ENCODE measurements at regions not wholly inside any gene's neighbourhood (a gene's known extent, or its start where the extent isn't known, plus 50 kb on each side); places are given as distances from the start of the nearest gene placed in this dataset.
"Not testable (repeated sequence)": the region's sequence is repeated elsewhere in the genome, so short reads cannot be mapped to it uniquely, and the experiment has no call there.

DNA sequence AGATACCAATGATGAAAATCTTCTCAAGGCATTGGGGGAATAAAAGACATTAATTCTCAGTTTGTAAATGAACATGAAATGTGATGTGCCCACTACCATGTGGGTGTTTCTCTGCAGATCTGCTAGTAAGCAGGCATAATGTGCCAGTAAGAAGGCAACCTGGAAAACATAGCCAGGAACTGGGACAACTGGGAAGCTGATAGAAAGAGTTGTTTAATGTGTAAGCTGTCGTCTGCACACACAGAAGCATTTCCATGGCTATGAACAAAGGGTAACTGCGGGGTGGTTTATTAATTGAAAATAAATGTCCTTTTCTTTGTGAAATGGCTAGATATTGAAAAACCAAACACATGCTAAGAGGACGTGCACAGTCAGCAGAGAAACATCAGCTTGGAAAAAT, 52.0 kb downstream of the ZC3H11B start:
- DNase-seq (ENCODE audit: low read depth): no peak

DNA sequence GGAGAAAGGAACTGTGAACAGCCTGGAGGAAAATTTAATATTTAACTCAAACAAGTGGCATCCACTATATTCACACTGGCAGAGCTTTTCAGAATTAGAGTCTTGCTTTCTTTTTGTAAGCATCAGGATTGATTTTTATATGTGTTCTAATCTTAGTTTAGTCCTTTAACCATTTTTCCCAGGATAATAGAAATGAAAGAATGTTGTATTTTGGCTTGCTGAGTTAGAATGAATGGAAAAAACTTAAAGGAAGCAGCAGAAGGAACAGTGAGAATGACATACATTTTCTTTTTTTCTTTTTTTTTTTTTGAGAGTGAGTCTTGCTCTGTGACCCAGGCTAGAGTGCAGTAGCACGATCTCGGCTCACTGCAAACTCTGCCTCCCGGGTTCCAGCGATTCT, 53.0 kb downstream of the ZC3H11B start:
- no peak for DNase-seq (ENCODE audit: low read depth)

GRCh38 chr1:219555806-219556205, 57.1 kb downstream of the ZC3H11B start:
- no peak for DNase-seq (ENCODE audit: low read depth)

GRCh38 chr1:219555031-219555692, 57.7 kb downstream of the ZC3H11B start:
- no peak for DNase-seq (ENCODE audit: low read depth)

- DNase-seq (ENCODE audit: low read depth): no peak
Measured at GRCh38 chr1:219553934-219554502, 58.9 kb downstream of the ZC3H11B start.

GRCh38 chr1:219550201-219550600, 62.7 kb downstream of the ZC3H11B start:
- DNase-seq (ENCODE audit: low read depth): no peak

DNA sequence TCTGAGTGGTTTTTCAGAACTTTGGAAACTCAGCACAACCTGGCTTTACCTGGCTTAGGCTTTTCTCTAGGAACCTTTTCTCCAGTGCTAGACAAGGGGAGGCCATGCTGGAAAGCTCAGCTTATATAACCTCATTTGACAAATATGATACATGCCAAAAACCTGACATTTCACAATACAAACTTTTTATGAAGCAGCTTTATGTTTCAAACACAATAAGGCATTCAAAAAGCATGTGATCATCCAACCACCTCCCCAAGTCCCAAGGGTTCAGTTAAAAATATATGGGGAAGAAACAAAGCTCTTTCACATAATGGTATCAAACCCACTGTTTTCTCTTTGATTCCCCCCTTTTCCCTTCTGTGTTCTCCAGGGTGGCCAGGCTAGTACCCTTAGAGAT, 63.7 kb downstream of the ZC3H11B start:
- DNase-seq (ENCODE audit: low read depth): no peak

DNA sequence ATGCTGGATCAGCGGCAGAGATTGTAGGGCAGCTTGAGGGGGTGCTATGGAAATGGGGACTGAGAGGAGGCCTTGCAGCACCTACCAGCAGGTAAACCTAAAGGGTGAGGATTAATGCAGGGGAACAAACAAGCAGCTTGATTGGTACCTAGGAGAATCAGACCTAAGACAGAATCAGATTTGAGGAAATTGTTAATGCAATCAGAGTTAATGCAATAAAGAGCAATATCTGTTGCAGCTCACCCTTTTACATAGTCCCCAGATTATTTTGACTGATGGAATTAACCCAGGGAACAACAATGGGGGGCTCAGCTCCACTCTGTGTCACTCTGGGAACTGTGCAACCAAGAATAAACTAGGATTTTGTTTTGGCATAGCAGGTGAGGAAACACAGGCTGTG, 64.5 kb downstream of the ZC3H11B start:
- no peak for DNase-seq (ENCODE audit: low read depth)

DNA sequence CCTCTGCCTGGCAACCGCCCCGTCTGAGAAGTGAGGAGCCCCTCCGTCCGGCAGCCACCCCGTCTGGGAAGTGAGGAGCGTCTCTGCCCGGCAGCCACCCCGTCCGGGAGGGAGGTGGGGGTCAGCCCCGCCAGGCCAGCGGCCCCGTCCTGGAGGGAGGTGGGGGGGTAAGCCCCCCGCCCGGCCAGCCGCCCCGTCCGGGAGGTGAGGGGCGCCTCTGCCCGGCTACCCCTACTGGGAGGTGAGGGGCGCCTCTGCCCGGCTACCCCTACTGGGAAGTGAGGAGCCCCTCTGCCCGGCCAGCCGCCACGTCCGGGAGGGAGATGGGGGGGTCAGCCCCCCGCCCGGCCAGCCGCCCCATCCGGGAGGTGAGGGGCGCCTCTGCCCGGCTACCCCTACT, 67.1 kb downstream of the ZC3H11B start:
- not testable (repeated sequence) for DNase-seq (ENCODE audit: low read depth)

DNA sequence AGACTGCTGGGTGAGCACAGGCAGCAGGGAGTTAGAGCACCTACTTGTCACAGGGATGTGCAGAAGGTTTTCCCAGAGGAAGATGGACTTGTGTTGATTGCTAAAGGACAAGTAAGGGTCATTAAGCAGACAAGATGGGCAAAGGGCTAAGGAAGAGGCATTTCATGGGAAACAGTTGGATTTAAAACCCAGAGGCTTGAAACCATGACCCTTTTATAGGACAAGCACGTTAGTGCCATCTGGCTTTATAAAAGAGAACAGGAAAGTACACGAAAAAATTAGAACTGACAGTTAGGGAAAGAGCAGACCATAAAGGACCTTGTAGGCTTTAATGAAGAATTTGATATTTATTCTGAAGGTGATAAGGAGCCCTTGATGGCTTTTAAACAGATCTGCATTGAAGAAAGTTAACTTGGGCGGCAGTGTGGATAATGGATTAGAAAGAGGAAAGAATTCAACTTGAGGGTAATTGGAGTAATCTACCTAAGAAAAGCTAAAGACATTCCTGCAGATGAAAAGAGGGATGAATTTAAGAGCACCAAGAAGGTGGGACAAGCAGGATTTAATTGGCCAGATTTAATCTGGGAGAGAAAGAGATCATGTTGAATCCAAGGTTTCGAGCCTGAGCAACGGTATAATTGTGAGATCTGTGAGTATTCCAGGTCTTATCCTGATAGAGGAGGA, 68.6 kb downstream of the ZC3H11B start:
- no peak for DNase-seq (ENCODE audit: low read depth)

GRCh38 chr1:219542828-219543518, 69.9 kb downstream of the ZC3H11B start:
- no peak for DNase-seq (ENCODE audit: low read depth)

DNA sequence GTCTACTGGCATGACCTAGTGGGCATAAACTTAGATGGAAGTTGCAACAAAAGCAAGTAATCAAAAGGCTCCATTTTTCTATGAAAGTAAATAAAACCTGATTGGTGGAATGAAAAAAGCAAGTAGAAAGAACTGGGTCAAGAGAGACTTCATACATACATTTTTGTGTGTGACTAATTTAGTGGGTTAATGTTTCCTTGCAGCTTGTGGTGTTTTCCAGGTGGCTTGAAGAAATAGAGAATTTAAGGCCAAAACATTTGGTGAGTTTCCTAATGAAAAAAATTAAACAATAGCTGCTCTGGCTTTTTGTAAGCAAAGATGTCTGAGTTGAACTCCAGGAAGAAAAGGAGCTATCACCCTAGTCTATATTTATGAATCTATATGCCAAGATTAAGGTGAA, 71.0 kb downstream of the ZC3H11B start:
- no peak for DNase-seq (ENCODE audit: low read depth)

GRCh38 chr1:219539645-219540254, 73.2 kb downstream of the ZC3H11B start:
- no peak for DNase-seq (ENCODE audit: low read depth)

GRCh38 chr1:219538886-219539285, 74.0 kb downstream of the ZC3H11B start:
- DNase-seq (ENCODE audit: low read depth): no peak

GRCh38 chr1:219537223-219537631, 75.7 kb downstream of the ZC3H11B start:
- DNase-seq (ENCODE audit: low read depth): no peak

GRCh38 chr1:219536038-219536437, 76.9 kb downstream of the ZC3H11B start:
- DNase-seq (ENCODE audit: low read depth): no peak

- DNase-seq (ENCODE audit: low read depth): no peak
Measured at GRCh38 chr1:219534991-219535390, 77.9 kb downstream of the ZC3H11B start.

- no peak for DNase-seq (ENCODE audit: low read depth)
Measured at GRCh38 chr1:219533280-219533679, 79.6 kb downstream of the ZC3H11B start.

DNA sequence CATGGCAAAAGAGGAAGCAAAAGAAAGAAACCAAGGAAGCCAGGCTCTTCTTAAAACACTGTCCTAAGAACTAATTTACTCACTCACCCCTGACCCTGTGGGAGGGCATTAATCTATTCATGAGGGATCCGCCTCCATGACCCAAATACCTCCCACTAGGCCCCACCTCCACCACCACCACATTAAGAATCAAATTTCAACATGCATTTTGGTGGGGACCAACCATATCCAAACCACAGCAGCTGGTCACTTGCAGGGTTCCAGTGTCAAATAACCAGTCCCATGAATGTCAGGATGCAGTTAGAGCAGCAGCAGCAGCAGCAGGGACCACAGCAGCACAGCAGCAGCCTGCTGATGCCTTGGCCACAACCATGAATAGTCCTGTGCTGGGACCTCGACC, 83.8 kb downstream of the ZC3H11B start:
- no peak for DNase-seq (ENCODE audit: low read depth)

DNA sequence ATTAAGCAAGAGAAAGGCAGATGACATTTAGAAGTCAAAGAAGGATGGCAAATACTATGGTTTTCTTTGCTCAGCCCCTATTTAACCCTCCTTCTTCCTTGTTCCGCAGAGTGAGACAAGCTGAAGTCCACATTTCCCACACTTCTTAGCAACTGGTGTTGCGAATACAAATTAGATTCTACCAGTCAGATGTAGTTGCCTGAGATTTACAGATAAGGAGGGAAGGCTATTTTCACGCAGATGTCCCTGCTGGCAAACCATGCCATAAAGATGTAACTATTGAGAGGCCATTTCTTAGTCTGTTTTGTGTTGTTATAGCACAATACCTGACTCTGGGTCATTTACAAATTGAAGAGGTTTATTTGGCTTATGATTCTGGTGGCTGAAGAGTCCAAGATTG, 84.3 kb downstream of the ZC3H11B start:
- DNase-seq (ENCODE audit: low read depth): no peak

DNA sequence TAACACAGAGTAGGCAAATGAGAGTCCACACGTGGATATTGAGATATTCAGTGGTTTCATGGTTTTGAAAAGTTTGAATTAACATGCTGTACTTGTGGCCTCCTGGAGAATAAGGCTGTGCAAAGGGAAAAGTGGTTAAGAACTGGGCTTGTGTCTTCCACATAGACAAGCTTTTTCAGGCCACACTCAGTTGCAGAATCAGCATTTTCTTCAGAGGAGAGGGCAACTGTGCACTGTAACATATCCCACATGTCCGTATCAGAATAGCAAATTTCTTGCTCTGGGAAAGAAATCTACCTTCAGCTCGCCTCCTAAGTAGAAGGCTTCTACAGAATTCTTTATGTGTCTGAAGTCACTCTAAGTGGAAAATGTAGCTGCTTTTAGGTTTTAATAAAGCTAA, 84.9 kb downstream of the ZC3H11B start:
- no peak for DNase-seq (ENCODE audit: low read depth)

DNA sequence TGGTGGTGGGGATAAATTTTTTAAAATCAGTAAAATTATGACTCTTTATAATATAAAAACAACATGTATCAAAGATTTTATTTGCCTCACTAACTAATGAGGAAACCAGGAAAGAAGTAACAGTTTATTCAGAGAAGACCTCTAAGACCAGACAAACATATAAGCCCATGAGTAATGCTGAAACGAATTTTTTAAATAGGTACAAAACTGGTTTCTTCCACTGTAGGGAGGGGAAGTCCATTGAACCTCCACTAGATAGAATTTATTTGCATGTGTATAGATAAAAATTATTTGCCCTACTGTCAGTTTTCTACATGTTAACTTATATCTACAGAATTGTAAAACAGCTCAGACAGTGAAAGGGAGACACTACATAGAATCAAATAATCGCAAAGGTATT, 86.8 kb downstream of the ZC3H11B start:
- DNase-seq (ENCODE audit: low read depth): no peak

GRCh38 chr1:219523411-219523810, 89.5 kb downstream of the ZC3H11B start:
- DNase-seq (ENCODE audit: low read depth): no peak

Measured in activated T-cell treated with anti-CD3 and anti-CD28 coated beads for 1 hour (primary cell).